ENCODE measurements at regions not wholly inside any gene's neighbourhood (a gene's known extent, or its start where the extent isn't known, plus 50 kb on each side); places are given as distances from the start of the nearest gene placed in this dataset.

GRCh38 chrY:19354061-19354856, 390.3 kb downstream of the KDM5D start:
- peak; percentile 0 for DNase-seq

DNA sequence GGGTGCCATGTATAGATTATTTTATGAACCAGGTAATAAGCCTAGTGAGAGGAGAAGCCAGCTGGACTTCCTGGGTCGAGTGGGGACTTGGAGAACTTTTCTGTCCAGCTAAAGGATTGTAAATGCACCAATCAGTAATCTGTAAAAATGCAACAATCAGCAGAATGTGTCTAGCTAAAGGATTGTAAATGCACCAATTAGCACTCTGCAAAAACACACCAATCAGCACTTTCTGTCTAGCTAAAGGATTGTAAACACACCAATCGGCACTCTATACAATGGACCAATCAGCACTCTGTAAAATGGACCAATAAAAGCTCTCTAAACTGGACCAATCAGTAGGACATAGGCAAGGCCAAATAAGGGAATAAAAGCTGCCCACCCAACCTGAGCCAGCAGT, 392.9 kb downstream of the KDM5D start:
- DNase-seq: no peak

DNA sequence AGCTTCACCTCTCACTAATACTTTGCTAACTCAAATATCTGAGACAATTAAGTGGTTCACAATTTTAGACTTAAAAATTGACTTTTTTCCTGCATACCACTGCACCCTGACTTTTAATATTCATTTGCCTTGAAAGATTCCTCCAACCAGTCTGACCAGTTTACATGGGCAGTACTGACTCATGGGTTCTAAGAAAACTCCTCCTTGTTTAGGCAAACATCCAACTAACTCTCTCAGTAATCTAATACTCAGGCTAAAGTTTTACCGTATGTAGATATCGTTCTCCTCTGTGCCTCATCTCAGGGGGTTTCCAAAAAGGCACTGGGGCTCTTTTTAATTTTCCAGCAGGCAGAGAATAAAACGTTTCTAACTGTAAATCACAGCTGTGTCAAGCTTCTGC, 422.8 kb downstream of the KDM5D start:
- DNase-seq: no peak

GRCh38 chrY:19319135-19319534, 425.4 kb downstream of the KDM5D start:
- DNase-seq: no peak

DNA sequence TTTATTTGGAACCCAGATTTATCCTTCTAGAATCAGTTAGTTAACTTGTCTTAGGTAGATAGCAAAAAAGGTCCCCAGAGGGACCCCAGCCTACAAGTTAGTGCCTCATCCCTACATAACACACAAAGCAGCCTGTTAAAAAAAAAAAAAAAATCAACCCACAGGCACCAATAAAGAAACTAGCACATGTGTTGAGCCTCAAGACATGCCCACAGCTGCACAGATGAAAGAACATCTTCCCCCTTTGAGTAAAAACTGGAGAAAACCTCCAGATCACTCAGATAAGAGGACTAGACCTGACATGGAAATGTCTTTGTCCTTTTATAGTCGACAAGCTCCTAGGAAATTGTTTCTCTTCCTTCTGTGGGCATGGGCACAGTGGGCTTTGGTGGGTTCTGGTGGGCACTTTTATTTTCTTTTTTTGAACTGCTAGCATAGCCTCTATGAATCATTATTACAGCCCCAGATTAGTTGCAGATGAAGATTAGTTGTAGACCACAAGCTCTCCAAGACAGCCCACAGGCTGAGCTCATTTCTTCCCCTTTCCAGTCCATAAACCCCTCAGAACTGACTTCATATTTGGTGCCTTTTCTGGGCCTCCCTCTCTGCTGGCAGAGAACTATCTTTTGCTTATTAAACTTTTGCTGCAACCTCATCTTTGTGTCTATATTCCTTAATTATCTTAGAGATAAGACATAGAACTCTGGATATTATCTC, 427.1 kb downstream of the KDM5D start:
- DNase-seq: no peak

DNA sequence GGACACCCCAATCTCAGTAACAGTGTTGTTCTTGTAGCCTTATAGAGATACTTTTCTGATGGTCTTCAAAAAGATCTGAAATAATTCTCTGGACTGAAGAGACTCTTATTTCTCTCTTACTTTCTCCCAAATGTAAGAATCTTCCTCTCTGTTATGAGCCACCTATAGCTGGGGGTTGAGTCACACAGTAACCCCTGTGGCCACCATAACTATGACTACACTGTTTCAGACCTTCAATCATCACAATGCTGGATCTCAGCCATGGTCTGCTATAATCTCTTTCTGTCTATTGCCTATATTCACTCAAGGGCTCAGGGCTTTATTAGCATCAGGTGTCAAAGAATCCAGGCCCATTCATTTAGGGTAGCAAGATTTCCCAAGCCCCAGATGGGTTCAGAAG, 436.9 kb downstream of the KDM5D start:
- no peak for DNase-seq

GRCh38 chrY:19303136-19303535, 441.4 kb downstream of the KDM5D start:
- DNase-seq: no peak

DNA sequence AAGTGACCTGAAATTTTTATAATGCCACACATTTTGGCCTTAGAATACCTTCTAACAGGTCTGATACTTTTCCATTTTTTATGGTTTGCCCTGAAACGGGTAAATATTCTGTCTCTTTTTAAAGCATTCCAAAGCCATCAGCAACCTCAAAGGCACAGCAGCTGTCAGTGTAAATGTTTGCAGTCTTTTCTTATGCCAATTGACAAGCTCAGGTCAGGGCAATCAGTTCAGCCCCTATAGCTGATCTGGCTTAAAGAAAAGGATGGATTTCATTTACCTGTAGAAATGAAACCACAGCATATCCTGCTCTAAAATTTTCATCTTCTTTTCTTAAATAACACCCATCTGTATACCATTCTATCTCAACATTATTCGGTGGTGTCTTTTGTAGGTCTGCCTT, 453.6 kb downstream of the KDM5D start:
- no peak for DNase-seq

GRCh38 chrY:19274076-19274475, 470.4 kb downstream of the KDM5D start:
- DNase-seq: no peak

GRCh38 chrY:19268331-19268730, 476.2 kb downstream of the KDM5D start:
- no peak for DNase-seq

DNA sequence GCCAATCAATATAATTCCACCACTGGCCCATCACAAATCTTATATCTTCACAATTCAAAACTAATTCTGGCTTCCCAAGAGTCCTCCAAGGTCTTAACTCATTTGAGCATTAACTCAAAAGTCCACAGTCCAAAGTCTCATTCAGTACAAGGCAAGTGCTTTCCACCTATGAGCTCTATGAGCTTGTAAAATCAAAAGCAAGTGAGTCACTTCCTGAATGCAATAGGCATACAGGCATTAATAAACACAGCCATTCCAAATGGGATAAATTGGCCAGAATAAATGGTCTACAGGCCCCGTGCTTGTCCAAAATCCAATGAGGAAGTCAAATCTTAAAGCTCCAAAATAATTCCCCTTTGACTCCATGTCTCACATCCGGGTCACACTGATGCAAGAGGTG, 479.1 kb downstream of the KDM5D start:
- DNase-seq: no peak

GRCh38 chrY:19262310-19262709, 482.2 kb downstream of the KDM5D start:
- DNase-seq: no peak

DNA sequence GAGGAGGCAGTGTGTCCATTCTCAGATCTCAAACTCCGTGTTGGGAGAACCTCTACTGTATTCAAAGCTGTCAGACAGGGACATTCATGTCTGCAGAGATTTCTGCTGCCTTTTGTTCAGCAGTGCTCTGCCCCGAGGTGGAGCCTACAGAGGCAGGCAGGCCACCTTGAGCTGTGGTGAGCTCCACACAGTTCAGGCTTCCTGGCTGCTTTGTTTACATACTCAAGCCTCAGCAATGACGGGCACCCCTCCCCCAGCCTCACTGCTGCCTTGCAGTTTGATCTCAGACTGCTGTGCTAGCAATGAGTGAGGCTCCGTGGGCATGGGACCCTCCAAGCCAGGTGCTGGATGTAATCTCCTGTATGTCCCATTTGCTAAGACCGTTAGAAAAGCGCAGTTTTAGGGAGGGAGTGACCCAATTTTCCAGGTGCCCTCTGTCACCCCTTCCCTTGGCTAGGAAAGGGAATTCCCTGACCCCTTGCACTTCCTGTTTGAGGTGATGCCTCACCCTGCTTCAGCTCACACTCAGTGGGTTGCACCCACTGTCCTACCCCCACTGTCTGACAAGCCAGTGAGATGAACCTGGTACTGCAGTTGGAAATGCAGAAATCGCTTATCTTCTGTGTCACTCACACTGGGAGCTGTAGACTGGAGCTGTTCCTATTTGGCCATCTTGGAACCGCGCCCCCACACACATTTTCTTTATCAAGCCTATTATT, 458.9 kb upstream of the HSFY2 start:
- no peak for DNase-seq

- DNase-seq: no peak
These were observed 447.2 kb upstream of the HSFY2 start for GRCh38 chrY:19220784-19221183.

DNA sequence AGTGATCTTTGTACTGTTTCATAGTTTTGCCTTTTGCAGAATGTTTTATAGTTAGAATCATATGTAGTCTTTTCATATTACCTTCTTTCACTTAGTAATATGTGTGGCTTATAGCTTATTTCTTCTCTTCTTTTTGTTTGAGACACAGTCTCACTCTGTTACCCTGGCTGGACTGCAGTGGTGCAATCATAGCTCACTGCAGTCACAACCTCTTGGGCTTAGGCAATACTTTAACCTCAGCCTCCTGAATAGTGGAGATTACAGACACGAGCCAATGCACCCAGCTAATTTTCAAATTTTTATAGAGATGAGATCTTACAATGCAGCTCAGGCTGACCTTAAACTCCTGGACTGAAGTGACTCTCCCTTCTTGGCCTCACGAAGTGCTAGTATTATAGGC, 435.4 kb upstream of the HSFY2 start:
- DNase-seq: no peak

DNA sequence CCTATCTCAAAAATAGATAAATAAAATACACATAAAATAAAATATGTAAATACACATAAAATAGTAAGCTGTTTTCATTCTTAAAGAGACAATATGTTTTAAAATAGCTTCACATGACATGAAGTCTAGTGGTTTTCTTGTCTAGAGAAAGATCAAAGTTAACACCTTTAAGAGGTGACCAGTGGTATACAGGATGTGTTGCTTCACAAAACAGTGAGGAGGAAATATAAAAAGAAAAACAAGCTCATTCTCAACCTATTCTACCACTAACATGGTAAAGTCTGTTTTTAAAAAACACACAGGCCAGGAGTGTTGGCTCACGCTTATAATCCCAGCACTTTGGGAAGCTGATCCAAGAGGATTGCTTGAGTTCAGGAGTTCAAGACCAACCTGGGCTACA, 433.5 kb upstream of the HSFY2 start:
- no peak for DNase-seq

- no peak for DNase-seq
These were observed 407.3 kb upstream of the HSFY2 start for GRCh38 chrY:19180824-19181223.

GRCh38 chrY:19168202-19168565, 394.6 kb upstream of the HSFY2 start:
- DNase-seq: no peak

DNA sequence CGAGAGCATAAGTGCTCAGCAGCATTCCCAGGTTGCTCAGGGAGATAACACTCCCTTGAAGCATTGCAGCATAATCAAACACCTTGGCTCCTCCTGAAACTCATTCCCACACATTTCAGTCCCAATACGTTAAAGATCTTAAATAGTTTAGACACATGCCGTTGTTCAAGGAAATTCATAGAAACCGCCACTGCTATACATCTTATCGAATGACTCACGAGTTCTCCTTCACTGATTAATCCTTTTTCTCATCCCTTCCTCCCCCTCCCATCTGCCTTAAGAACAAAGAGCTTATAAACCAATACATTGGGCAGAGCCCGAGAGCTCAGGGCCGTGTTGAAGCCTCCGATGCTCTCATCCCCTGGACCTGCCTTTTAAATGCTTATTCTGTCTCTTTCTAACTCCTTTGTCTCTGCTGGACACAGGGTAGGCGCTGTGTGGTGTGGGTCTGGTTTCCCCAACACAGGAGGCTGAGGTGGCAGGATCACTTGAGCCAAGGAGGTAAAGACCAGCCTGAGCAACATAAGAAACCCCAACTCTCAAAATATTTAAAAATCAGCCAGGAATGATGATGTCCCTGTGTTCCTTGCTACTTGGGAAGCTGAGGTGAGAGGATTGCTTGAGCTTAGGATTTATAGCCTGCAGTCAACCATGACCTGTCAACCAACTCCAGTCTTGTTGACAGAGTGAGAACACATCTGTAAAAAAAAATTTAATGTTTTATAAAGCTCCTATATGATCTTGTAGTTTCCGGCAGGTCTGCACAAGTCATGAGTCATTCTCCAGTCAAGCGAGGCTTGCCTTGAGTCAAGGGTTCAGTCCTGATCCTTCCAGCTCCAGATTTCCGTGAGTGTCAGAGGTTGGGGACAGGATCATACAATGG, 394.0 kb upstream of the HSFY2 start:
- no peak for DNase-seq

- no peak for DNase-seq
These were observed 375.2 kb upstream of the HSFY2 start for GRCh38 chrY:19148783-19149182.

DNA sequence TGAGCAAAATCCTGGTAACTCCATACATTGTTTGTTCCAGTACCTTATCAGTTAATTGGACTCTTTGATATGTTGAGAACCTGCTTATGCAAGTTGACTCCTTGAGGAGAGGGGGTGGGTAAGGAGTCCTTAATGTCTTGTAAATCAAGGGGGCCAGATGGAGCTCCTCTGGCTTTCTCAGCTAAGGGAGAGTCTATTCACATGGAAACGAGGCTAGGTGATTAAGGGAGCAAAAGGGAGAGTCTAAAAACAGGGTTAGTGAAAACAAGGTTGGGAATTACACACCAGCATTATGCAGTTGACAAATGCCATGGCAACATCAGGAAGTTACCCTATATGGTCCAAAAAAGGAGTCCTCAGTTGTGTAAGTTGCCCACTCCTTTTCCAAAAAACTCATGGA, 372.8 kb upstream of the HSFY2 start:
- no peak for DNase-seq

DNA sequence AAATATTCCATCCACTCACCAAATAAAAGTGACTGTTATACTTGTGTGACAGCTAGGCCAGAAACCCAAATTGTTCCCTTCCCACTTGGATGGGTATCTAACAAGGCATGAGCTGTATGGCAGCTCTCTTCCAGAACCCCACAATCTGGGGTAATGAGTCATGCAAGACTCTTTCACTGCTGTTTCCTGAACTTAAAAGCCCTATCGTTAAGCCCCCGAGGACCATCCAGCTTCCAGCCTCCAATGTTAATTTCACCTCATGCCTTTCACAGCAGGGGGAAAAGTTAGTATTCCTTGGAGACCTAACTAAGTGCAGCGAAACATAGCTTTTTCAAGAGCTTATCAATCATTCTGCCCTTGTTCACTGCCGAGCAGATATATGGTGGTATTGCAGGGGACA, 368.6 kb upstream of the HSFY2 start:
- DNase-seq: no peak

Measured in fibroblast of skin of right quadriceps (primary cell).